H1 (cell line): ENCODE measurements at regions not wholly inside any gene's neighbourhood (a gene's known extent, or its start where the extent isn't known, plus 50 kb on each side); places are given as distances from the start of the nearest gene placed in this dataset.
A peak's percentile ranks its signal among the peaks of the same experiment; 100 is the strongest.

ENCODE experiments used
- CTCF ChIA-PET: fragments of 300-600 bp; sonication (Branson Sonifier 250); formaldehyde crosslinking; loops from one replicate; lab custom pipeline; 2021; ENCODE audit not compliant: partially characterized antibody; lab: Charles Lee
- POLR2A ChIA-PET: fragments of 300-600 bp; sonication (Branson Sonifier 250); formaldehyde crosslinking; loops from one replicate; lab custom pipeline; 2021; ENCODE audit warnings: inconsistent platforms; ENCODE audit not compliant: partially characterized antibody; lab: Charles Lee
- DNase-seq, 2 experiments: peaks; one replicate each; pipeline versions ENCODE4 v3.0.0 to v3.0.0-alpha.2; 2010 to 2022; ENCODE audit warnings: low spot score in 2 of 2, low read depth in 1 of 2, mixed read lengths in 1 of 2
- FAIRE-seq: peaks from 2 replicates; lab custom pipeline; 2011; peaks lifted over from hg19 to GRCh38; lab: Jason Lieb, UNC
- H2AFZ ChIP-seq: 2 replicates; pipeline ENCODE4 v1.8.1; 2012; ENCODE audit warnings: low read length, inconsistent platforms
- H2AK5ac ChIP-seq: 2 replicates; pipeline ENCODE4 v1.6.1; 2013; ENCODE audit warnings: low read depth, low read length
- H2BK120ac ChIP-seq: replicated peaks from 2 replicates; pipeline ENCODE3; 2013; ENCODE audit warnings: low read depth, low read length, inconsistent platforms
- H2BK12ac ChIP-seq: 2 replicates; pipeline ENCODE4 v1.6.1; 2013; ENCODE audit warnings: low read depth, low read length
- H2BK15ac ChIP-seq: 2 replicates; pipeline ENCODE4 v1.6.1; 2013; ENCODE audit warnings: low read length
- H2BK20ac ChIP-seq: 2 replicates; pipeline ENCODE4 v1.6.1; 2013; ENCODE audit warnings: low read length
- H2BK5ac ChIP-seq: 2 replicates; pipeline ENCODE4 v1.6.1; 2013; ENCODE audit warnings: low read depth, low read length
- H3K14ac ChIP-seq: 2 replicates; pipeline ENCODE4 v1.6.1; 2013; ENCODE audit warnings: inconsistent platforms; ENCODE audit not compliant: insufficient read length
- H3K18ac ChIP-seq: 2 replicates; pipeline ENCODE4 v1.6.1; 2013; ENCODE audit warnings: low read length; ENCODE audit errors: extremely low read depth
- H3K23ac ChIP-seq: 2 replicates; pipeline ENCODE4 v1.6.1; 2013; ENCODE audit warnings: inconsistent platforms; ENCODE audit not compliant: insufficient read length
- H3K23me2 ChIP-seq: 2 replicates; pipeline ENCODE4 v1.6.1; 2013; ENCODE audit warnings: low read depth, low read length
- H3K27ac ChIP-seq: 2 replicates; pipeline ENCODE4 v1.6.1; 2011; ENCODE audit warnings: low read depth, low read length, inconsistent platforms
- H3K27me3 ChIP-seq, 4 experiments: replicated peaks in 1 of 4; 1 replicate in 1 of 4; 2 replicates in 3 of 4; pipeline versions ENCODE4 v1.6.1 to v1.8.1; 2011 to 2013; ENCODE audit warnings: low read length in 3 of 4, mild to moderate bottlenecking in 3 of 4, inconsistent platforms in 2 of 4, mixed read lengths in 2 of 4, moderate library complexity in 1 of 4; ENCODE audit not compliant: control insufficient read depth in 3 of 4, insufficient read depth in 3 of 4; ENCODE audit errors: extremely low read depth in 1 of 4
- H3K36me3 ChIP-seq, 4 experiments: 2 replicates each; pipeline versions ENCODE4 v1.6.1 to v1.8.1; 2011 to 2013; ENCODE audit warnings: mild to moderate bottlenecking in 4 of 4, low read length in 3 of 4, moderate library complexity in 2 of 4, control low read depth in 1 of 4, inconsistent platforms in 1 of 4; ENCODE audit not compliant: insufficient read depth in 4 of 4, control insufficient read depth in 2 of 4
- H3K4ac ChIP-seq: replicated peaks from 2 replicates; pipeline ENCODE3; 2013; ENCODE audit warnings: low read length, low read depth, mixed read lengths, inconsistent platforms; ENCODE audit not compliant: insufficient read length
- H3K4me1 ChIP-seq, 4 experiments: replicated peaks in 1 of 4; 1 replicate in 1 of 4; 2 replicates in 3 of 4; pipeline versions ENCODE4 v1.6.1 to v1.8.1; 2011 to 2013; ENCODE audit warnings: low read length in 3 of 4, inconsistent platforms in 2 of 4, mixed read lengths in 1 of 4; ENCODE audit not compliant: insufficient read depth in 4 of 4, control insufficient read depth in 3 of 4
- H3K4me2 ChIP-seq, 2 experiments: 2 replicates each; pipeline versions ENCODE4 v1.6.1 to v1.8.1; 2011 to 2013; ENCODE audit warnings: low read depth in 2 of 2, low read length in 2 of 2, control low read depth in 1 of 2, inconsistent platforms in 1 of 2, mild to moderate bottlenecking in 1 of 2; ENCODE audit not compliant: insufficient read depth in 1 of 2
- H3K4me3 ChIP-seq, 4 experiments: fragments of 200-600, 300-600 bp in 1 of 4; sonication (generic), shearing (Covaris generic), sonication (Bioruptor Twin) in 1 of 4; 2 replicates each; pipeline versions ENCODE4 v1.5.1 to v1.8.1; 2011 to 2016; ENCODE audit warnings: low read length in 4 of 4, low read depth in 3 of 4, control low read depth in 2 of 4, inconsistent platforms in 2 of 4, mild to moderate bottlenecking in 2 of 4, mixed read lengths in 1 of 4, moderate library complexity in 1 of 4; ENCODE audit not compliant: insufficient read depth in 2 of 4; ENCODE audit errors: extremely low read depth in 1 of 4
- H3K56ac ChIP-seq: replicated peaks from 2 replicates; pipeline ENCODE3; 2013; ENCODE audit warnings: low read depth, mild to moderate bottlenecking, mixed read lengths, low read length, inconsistent platforms; ENCODE audit not compliant: insufficient read length
- H3K79me1 ChIP-seq: 2 replicates; pipeline ENCODE4 v1.6.1; 2013; ENCODE audit warnings: low read depth, low read length, control low read depth
- H3K79me2 ChIP-seq, 2 experiments: 2 replicates each; pipeline versions ENCODE4 v1.6.1 to v1.8.1; 2012 to 2013; ENCODE audit warnings: low read length in 2 of 2, mild to moderate bottlenecking in 2 of 2, inconsistent platforms in 1 of 2; ENCODE audit not compliant: insufficient read depth in 2 of 2, control insufficient read depth in 1 of 2
- H3K9ac ChIP-seq, 4 experiments: replicated peaks in 1 of 4; 1 replicate in 1 of 4; 2 replicates in 3 of 4; pipeline versions ENCODE4 v1.6.1 to v1.8.1; 2011 to 2013; ENCODE audit warnings: low read depth in 3 of 4, low read length in 3 of 4, control low read depth in 2 of 4, mild to moderate bottlenecking in 2 of 4, moderate library complexity in 2 of 4, inconsistent platforms in 1 of 4; ENCODE audit errors: extremely low read depth in 1 of 4
- H3K9me3 ChIP-seq, 2 experiments: 2 replicates each; pipeline versions ENCODE4 v1.6.1 to v1.8.1; 2012 to 2013; ENCODE audit warnings: mild to moderate bottlenecking in 2 of 2, moderate library complexity in 2 of 2, control low read depth in 1 of 2, inconsistent platforms in 1 of 2, low read depth in 1 of 2, low read length in 1 of 2, mixed read lengths in 1 of 2; ENCODE audit not compliant: insufficient read depth in 2 of 2
- H4K20me1 ChIP-seq, 2 experiments: replicated peaks in 1 of 2; 2 replicates each; pipeline versions ENCODE3 to v1.8.1; 2011 to 2013; ENCODE audit warnings: inconsistent platforms in 2 of 2, low read length in 2 of 2, mild to moderate bottlenecking in 1 of 2; ENCODE audit not compliant: insufficient read depth in 2 of 2, control insufficient read depth in 1 of 2
- H4K5ac ChIP-seq: 2 replicates; pipeline ENCODE4 v1.6.1; 2013; ENCODE audit warnings: low read length, low read depth, mixed read lengths, inconsistent platforms; ENCODE audit not compliant: insufficient read length
- H4K8ac ChIP-seq: 2 replicates; pipeline ENCODE4 v1.8.0; 2013; ENCODE audit warnings: mild to moderate bottlenecking, moderate library complexity, low read length, inconsistent platforms; ENCODE audit not compliant: insufficient read depth; ENCODE audit errors: extremely low read depth
- H4K91ac ChIP-seq: replicated peaks from 2 replicates; pipeline ENCODE3; 2013; ENCODE audit warnings: low read length, mixed read lengths, inconsistent platforms; ENCODE audit not compliant: insufficient read length
- ASH2L ChIP-seq: fragments of 200-600, 300-600 bp; sonication (generic); IDR thresholded peaks from one replicate; pipeline ENCODE4 v1.7.1; 2017; ENCODE audit warnings: low read length
- EZH2 ChIP-seq: fragments of 200-600 bp; sonication (generic); IDR thresholded peaks from 2 replicates; pipeline ENCODE4 v1.7.1; 2012; ENCODE audit warnings: low read depth, mild to moderate bottlenecking, moderate library complexity, low read length, inconsistent platforms; ENCODE audit not compliant: severe bottlenecking
- RAD21 ChIP-seq, 2 experiments: IDR thresholded peaks in 1 of 2; conservative IDR thresholded peaks in 1 of 2; 2 replicates each; pipeline ENCODE4 v1.6.1; 2011; ENCODE audit warnings: low read depth in 2 of 2, low read length in 2 of 2, improper control_type of control experiment in 1 of 2, inconsistent platforms in 1 of 2, mild to moderate bottlenecking in 1 of 2, moderate library complexity in 1 of 2
- TBP ChIP-seq: IDR thresholded peaks from 2 replicates; pipeline ENCODE4 v1.6.1; 2011; ENCODE audit warnings: low read depth, low read length, improper control_type of control experiment
- WGBS, 2 experiments: shearing (Covaris generic) in 1 of 2; methylation state at CpG; one replicate each; pipeline versions ENCODE4 v1.1.6 to v1.1.7; 2013 to 2015; ENCODE audit warnings: low lambda C conversion rate in 2 of 2, mixed read lengths in 2 of 2, inconsistent platforms in 1 of 2, low coverage in 1 of 2, missing lambda C conversion rate in 1 of 2; ENCODE audit not compliant: insufficient replicate concordance in 2 of 2, insufficient coverage in 1 of 2, insufficient read length in 1 of 2; ENCODE audit errors: extremely low coverage in 1 of 2, missing lambda C conversion rate in 1 of 2; 5-methylcytosine and 5-hydroxymethylcytosine counted together

DNA sequence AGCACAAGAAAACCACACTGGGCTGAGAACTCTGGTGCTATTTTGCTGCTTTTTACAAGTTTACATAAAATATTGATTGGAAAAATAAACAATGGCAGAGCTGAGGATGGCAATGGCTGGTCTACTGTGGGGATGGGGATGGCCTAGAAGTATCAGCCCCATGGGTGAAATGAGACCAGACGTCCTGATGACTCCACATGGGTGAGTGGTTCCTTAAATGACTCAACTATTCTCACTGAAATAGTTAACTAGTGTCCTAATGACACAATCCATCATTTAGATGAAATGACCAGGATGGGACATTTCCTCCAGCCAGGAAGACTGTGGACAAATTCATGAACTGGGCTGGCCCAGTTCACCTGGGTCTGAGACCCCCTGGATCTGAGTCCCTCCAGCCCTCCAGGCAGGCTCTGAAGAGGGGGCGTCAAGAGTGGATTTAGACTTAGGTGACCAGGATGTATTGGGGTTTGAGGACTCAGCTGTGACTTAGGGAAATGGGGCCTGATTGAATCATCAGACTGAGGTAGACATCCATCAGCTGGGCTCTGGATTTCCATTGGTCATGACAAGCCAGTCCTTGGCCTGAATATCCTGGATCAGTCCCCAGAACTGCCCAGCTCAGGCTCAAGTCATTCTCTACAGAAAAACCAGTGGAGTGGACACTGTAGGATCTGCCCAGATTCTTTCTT is 98.2 kb upstream of the IGLL5 start:
- H3K4ac ChIP-seq = no peak overlapping the region
- H3K23me2 ChIP-seq = no peaks in the 10 kb centered on the region
- peak in 1 of 2 experiments; percentile 11 for DNase-seq
- H4K5ac ChIP-seq = no peak overlapping the region
- TF ChIP-seq RAD21 (IDR thresholded peaks at IDR 0.05 in 1 of 2, conservative IDR thresholded peaks at IDR 0.05 in 1 of 2; ENCODE audit: low read depth in 2 of 2, low read length in 2 of 2) = no peak
- TF ChIP-seq EZH2 = no peak
- no peak for TF ChIP-seq TBP
- TF ChIP-seq ASH2L = no peak
- H2BK20ac ChIP-seq = no peak overlapping the region
- no peak overlapping the region for H3K27ac ChIP-seq
- no peak overlapping the region for H3K56ac ChIP-seq
- H3K36me3 ChIP-seq = no peaks in the 10 kb centered on the region
- H2AFZ ChIP-seq = no peak overlapping the region
- H3K79me1 ChIP-seq = no peaks in the 10 kb centered on the region
- H4K20me1 ChIP-seq = no peaks in the 10 kb centered on the region
- H4K91ac ChIP-seq = no peak overlapping the region
- no peak overlapping the region for H2AK5ac ChIP-seq
- H3K79me2 ChIP-seq = no peaks in the 10 kb centered on the region
- H2BK120ac ChIP-seq = no peak overlapping the region
- H3K14ac ChIP-seq = no peak overlapping the region
- H3K23ac ChIP-seq = no peak overlapping the region
- H3K4me1 ChIP-seq = no peaks in the 10 kb centered on the region
- H3K4me3 ChIP-seq = no peak overlapping the region
- no peak for FAIRE-seq
- H4K8ac ChIP-seq = no peak overlapping the region
- ChIA-PET POLR2A (no interaction called here), CTCF (interaction anchor here (1.0 kb wide), 1 partner anchor 80 kb away, joined by 3 read pairs; no protein-coding TSS in a partner anchor)
- H3K9ac ChIP-seq = no peak overlapping the region
- no peak overlapping the region for H2BK15ac ChIP-seq
- H2BK12ac ChIP-seq = no peak overlapping the region
- H3K4me2 ChIP-seq = no peak overlapping the region
- H3K18ac ChIP-seq = no peak overlapping the region
- no peak overlapping the region for H2BK5ac ChIP-seq
- H3K27me3 ChIP-seq = peaks cover 3 to 44% (median 20%) of the 10 kb centered on the region in 4 experiments
- WGBS, 2 experiments = 67% methylated on average over 2 of the region's 2 CpGs; no CpG with 5 or more reads in 1 of the 2 experiments
- H3K9me3 ChIP-seq = peaks cover 13 to 46% of the 10 kb centered on the region in 2 experiments
